ENCODE measurements at regions not wholly inside any gene's neighbourhood (a gene's known extent, or its start where the extent isn't known, plus 50 kb on each side); places are given as distances from the start of the nearest gene placed in this dataset.
"Not testable (repeated sequence)": the region's sequence is repeated elsewhere in the genome, so short reads cannot be mapped to it uniquely, and the experiment has no call there.

DNA sequence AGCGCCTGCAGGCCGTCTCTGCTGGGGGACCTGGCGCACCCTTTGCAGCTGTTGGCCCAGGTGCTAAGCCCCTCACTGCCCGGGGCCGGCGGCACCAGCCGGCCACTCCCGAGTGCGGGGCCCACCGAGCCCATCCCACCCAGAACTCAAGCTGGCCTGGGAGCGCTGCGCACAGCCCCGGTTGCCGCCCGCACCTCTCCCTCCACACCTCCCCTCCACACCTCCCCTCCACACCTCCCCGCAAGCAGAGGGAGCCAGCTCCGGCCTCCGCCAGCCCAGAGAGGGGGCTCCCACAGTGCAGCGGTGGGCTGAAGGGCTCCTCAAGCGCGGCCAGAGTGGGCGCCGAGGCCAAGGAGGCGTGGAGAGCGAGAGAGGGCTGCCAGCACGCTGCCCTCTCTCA, 177.8 kb upstream of the KAZN start:
- no peak for DNase-seq

- no peak for DNase-seq
These were observed 177.0 kb upstream of the KAZN start for GRCh38 chr1:14421295-14421976.

DNA sequence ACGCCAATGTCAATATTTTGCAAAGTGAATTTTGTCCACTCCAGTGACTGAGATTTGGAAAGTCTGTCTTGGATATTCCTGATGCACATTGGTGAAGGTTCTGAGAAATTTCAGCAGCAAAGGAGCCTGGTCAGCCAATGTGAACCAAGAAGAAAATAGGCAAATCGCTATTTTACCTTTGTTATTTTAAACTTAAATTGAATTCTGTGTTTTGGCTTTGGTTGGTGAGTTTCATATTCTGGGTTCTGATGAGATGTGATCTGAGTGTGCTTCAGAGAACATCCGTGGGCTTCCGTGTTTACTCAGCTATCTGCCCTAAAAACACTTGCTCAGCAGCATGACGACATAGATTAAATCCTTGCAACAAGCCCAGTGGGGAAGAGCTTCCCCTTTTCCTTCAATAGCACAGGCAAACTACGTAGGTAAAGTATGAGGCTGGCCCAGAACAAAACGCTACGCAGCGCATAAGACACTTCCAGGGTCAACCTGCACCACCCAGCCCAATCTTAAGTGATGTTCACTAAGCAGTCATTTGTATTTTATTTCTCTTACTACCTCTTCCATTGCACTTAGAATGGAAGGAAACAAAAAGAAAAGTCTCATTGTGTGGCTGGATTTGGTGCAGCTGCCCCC, 176.4 kb upstream of the KAZN start:
- no peak for DNase-seq

GRCh38 chr1:14424325-14425002, 174.0 kb upstream of the KAZN start:
- no peak for DNase-seq

- DNase-seq: no peak
These were observed 171.6 kb upstream of the KAZN start for GRCh38 chr1:14426854-14427253.

- DNase-seq: no peak
These were observed 168.9 kb upstream of the KAZN start for GRCh38 chr1:14429577-14429976.

GRCh38 chr1:14432728-14433127, 165.8 kb upstream of the KAZN start:
- not testable (repeated sequence) for DNase-seq

DNA sequence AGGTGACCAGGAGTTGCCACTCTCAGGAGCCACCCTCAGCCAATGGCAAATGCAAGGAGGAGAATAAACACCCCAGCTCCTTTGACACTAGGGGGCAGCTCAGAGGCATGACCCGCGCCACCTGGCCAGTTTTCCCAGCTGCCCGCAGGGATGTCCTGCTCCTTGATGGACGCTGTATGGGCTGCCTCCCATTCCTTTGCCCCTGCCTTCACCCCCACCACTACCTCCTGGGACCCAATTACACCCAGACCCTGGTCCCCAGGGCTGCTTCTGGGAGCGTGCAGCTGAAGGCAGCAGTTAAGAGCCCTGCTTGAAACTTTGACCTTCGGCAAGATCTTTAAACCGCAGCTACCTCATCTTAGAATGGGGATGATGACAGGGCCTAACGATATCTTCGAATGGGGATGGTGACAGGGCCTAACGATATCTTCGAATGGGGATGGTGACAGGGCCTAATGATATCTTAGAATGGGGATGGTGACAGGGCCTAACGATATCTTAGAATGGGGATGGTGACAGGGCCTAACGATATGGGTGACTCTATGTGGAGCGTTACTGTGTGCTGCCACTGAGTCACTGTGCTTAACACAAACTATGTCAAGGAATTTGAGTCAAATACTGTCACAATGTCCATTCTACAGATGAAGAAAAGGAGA, 163.0 kb upstream of the KAZN start:
- DNase-seq: no peak

DNA sequence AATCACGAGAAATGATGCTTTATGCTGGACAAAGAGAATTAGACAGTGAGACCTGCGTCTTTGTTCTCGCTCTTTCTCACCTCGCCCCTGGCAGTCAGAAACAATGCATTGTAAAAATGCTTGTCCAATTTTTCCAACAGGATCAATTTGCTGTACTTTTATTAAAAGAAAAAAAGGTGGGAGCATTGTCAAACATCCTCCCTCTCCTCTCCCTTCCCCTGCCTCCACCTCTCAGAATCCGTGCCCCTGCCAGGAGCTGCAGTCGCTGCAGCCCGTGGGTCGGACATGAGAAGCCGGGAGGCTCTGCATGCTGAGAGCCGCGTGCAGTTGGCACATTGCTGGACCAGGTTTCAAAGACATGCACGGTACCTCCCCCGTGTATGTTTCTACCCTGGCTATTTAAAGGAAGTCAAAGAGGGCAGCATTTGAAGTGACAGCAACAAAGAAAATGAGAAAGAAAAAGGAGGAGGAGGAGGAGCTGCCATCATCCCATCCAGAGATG, 161.0 kb upstream of the KAZN start:
- DNase-seq: no peak

GRCh38 chr1:14438127-14438769, 160.2 kb upstream of the KAZN start:
- DNase-seq: no peak

- DNase-seq: no peak
These were observed 159.5 kb upstream of the KAZN start for GRCh38 chr1:14439015-14439414.

DNA sequence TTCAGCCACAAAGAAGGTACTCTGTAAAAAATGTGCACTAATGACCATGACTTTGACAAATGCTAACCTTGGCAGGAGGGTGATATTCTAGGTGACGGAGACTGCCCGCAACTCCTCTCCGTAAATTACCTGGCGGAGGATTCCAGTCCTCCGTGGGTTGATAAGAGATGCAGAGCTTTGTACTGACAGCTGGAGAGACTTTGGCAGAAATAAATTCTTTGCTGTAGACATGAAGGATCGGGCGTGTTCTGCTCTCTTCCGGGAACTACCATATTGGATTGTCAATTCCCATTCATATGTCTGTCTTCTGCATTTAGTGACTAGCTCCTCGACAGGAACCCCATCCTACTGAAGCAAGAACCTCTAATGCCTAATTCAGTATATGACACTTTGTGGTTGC, 158.3 kb upstream of the KAZN start:
- DNase-seq: no peak

- DNase-seq: no peak
These were observed 157.8 kb upstream of the KAZN start for GRCh38 chr1:14440731-14441130.

- no peak for DNase-seq
These were observed 157.2 kb upstream of the KAZN start for GRCh38 chr1:14441302-14441741.

GRCh38 chr1:14442669-14443068, 155.8 kb upstream of the KAZN start:
- no peak for DNase-seq

DNA sequence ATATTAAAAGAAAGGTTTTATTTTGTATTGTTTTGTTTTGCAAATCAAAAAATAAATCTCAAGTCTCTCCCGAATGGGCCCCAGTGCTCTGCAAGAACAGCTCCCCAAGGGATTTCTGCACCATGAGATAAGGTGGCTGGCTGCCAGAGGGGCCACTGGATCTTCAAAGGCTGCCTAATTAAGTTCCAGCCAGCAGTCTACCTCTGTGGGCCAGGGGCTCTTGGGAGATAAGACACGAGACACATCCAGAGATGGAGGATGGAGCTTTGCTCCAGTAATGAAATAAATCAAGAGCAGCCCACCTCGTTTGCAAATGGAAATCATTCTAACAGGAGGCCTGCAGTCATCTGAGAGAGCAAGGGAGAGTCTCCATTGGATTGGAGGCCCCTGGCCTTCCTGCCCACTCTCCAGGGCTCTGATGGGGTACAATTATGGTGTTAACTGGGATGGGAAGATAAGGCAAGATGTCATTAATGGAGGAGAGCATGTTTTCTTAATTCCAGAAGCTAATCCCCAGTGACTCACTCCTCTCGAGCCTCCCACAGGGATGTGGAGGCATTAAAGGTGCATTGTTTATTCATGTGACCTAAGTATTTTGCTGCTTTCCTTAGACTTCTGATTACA, 155.2 kb upstream of the KAZN start:
- DNase-seq: no peak

DNA sequence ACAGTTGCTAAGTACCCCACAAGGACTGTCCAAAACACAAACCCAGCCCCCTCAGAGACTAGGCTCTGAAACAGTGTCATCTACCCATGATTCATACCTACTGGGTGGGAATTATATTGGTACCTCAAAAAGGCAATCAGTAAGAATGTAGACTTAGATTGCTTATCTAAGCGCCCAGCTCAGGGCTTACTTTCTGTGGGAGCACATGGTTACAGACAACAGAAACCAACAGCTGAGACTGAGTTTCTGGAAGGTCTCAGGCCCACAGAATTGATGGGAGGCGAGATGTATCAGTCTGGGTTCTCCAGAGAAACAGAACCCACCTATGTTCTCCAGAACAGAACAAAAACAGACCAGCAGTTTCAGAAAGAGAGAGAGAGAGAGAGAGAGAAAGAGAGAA, 147.3 kb upstream of the KAZN start:
- DNase-seq: no peak

- DNase-seq: no peak
These were observed 145.9 kb upstream of the KAZN start for GRCh38 chr1:14452551-14452950.

GRCh38 chr1:14460173-14460572, 138.3 kb upstream of the KAZN start:
- DNase-seq: no peak

DNA sequence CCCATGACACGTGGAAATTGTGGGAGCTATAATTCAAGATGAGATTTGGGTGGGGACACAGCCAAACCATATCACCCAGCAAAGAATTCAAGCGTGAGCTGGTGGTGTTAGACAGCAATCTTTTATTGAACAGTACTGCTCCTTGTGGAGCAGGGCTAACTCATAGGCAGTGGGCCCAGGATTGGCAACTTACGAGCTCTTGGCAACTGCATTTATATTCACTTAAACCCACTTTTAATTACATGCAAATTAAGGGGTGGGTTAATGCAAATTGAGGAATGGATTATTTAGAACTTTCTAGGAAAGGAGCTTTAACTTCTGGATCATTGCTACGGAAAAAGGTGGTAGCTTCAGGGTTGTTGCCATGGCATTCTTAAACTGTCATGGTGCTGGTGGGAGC, 135.6 kb upstream of the KAZN start:
- no peak for DNase-seq

DNA sequence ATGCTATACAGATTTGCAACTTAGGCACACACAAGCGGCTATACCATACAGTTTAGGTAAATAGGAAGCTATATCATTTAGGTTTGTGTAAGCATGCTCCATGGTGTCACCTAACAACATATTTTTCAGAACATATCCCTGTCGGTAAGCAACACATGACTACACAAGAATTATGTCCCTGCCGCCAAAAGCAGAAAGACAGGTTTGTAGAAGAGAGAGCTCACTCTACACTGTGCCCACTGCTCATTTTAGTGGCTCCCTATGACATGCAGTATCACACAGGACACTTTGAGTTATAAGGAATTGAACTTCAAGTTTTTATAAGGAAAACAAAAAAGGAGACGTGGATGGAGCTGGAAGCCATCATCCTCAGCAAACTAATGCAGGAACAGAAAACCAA, 132.5 kb upstream of the KAZN start:
- DNase-seq: no peak

GRCh38 chr1:14467112-14467511, 131.4 kb upstream of the KAZN start:
- no peak for DNase-seq

DNA sequence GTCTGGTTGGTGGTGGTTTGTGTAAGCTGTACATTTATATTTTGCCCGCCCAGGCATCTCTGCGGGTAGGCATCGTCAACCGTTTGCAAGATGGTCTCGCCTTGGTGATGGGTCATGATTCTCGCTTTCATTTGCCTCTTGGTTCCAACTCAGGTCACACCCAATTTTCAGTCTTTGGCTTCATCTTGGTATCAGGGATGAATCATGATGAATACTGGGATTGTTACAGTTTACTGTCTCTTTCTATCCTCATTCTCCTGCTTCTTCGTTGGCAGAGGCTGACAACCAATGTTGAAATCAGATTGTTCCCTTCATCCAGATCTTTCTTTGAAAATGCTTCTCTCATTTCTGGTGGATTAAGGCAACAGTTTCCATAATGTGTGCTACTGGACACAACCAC, 129.7 kb upstream of the KAZN start:
- no peak for DNase-seq

Data from activated effector memory CD4-positive, alpha-beta T cell treated with Interleukin-2 at 50 U/mL for 16 hours (primary cell).